OCI-LY3 (cell line): ENCODE measurements at regions not wholly inside any gene's neighbourhood (a gene's known extent, or its start where the extent isn't known, plus 50 kb on each side); places are given as distances from the start of the nearest gene placed in this dataset.

ENCODE experiments used
- CTCF ChIP-seq: fragments of 200-600, 300-600 bp; sonication (generic); IDR thresholded peaks from 2 replicates; pipeline ENCODE4 v1.5.1; 2014; ENCODE audit warnings: antibody characterized with exemption, low read length, low read depth
- EZH2phosphoT487 ChIP-seq: fragments of 200-600 bp; shearing (Covaris generic); IDR thresholded peaks from 2 replicates; pipeline ENCODE4 v1.6.1; 2018; ENCODE audit warnings: antibody characterized with exemption, mixed run types, low read depth

- TF ChIP-seq CTCF = no peak
- TF ChIP-seq EZH2phosphoT487 = no peak
Measured at GRCh38 chr6:51099201-51099600, 280.5 kb downstream of the TFAP2B start.
